Coronary artery (tissue), 2 donors: ENCODE measurements at regions not wholly inside any gene's neighbourhood (a gene's known extent, or its start where the extent isn't known, plus 50 kb on each side); places are given as distances from the start of the nearest gene placed in this dataset.

ENCODE experiments used
- DNase-seq: peaks from one replicate; pipeline ENCODE4 v3.0.0-alpha.2; 2017; ENCODE audit warnings: low spot score
- H3K27ac ChIP-seq, 2 donors: fragments of 200-600 bp; sonication (generic); one replicate each; pipeline ENCODE4 v1.5.1; 2016 to 2019
- H3K4me3 ChIP-seq: fragments of 200-600 bp; sonication (generic); 2 replicates; pipeline ENCODE4 v1.5.1; 2016; ENCODE audit warnings: mild to moderate bottlenecking, moderate library complexity
- CTCF ChIP-seq: fragments of 200-600 bp; sonication (generic); IDR thresholded peaks from one replicate; pipeline ENCODE4 v1.5.1; 2019; ENCODE audit warnings: antibody characterized with exemption

- TF ChIP-seq CTCF: no peak
- DNase-seq: no peak
- H3K4me3 ChIP-seq: no peak overlapping the region
- H3K27ac ChIP-seq: no peak overlapping the region
Measured at GRCh38 chr15:77807115-77807514, 174.4 kb upstream of the LINGO1 start.

- DNase-seq: no peak
- no peak overlapping the region for H3K4me3 ChIP-seq
- no peak overlapping the region for H3K27ac ChIP-seq
- TF ChIP-seq CTCF: no peak
Measured at GRCh38 chr15:77804210-77804609, 171.5 kb upstream of the LINGO1 start.

- Histone ChIP-seq H3K4me3 (no peak overlapping the region), H3K27ac (no peak overlapping the region)
- DNase-seq: no peak
- no peak for TF ChIP-seq CTCF
Measured at GRCh38 chr15:77803487-77803886, 170.8 kb upstream of the LINGO1 start.

GRCh38 chr15:77800305-77800704, 167.6 kb upstream of the LINGO1 start:
- no peak overlapping the region for H3K27ac ChIP-seq
- DNase-seq: no peak
- H3K4me3 ChIP-seq: no peak overlapping the region
- no peak for TF ChIP-seq CTCF

- TF ChIP-seq CTCF: no peak
- Histone ChIP-seq H3K4me3 (no peak overlapping the region), H3K27ac (no peak overlapping the region)
- DNase-seq: no peak
Measured at GRCh38 chr15:77798847-77799246, 166.1 kb upstream of the LINGO1 start.

- TF ChIP-seq CTCF: no peak
- no peak for DNase-seq
- Histone ChIP-seq H3K27ac (no peak overlapping the region), H3K4me3 (no peak overlapping the region)
Measured at GRCh38 chr15:77798151-77798835, 165.6 kb upstream of the LINGO1 start.

- no peak for DNase-seq
- TF ChIP-seq CTCF: no peak
- Histone ChIP-seq H3K27ac (no peak overlapping the region), H3K4me3 (no peak overlapping the region)
Measured at GRCh38 chr15:77797270-77797669, 164.6 kb upstream of the LINGO1 start.
